ENCODE measurements at regions not wholly inside any gene's neighbourhood (a gene's known extent, or its start where the extent isn't known, plus 50 kb on each side); places are given as distances from the start of the nearest gene placed in this dataset.
"Not testable (repeated sequence)": the region's sequence is repeated elsewhere in the genome, so short reads cannot be mapped to it uniquely, and the experiment has no call there.

- ChIA-PET POLR2A (ENCODE audit: unreplicated experiment) (no interaction called here), CTCF (no interaction called here)
- Histone ChIP-seq H2AFZ (no peak overlapping the region), H3F3A (ENCODE audit: insufficient read depth, low read depth) (no peaks in the 10 kb centered on the region), H3K9me2 (ENCODE audit: insufficient read depth) (no peaks in the 10 kb centered on the region; the same call in 1 of the 2 replicates), H4K20me1 (ENCODE audit: insufficient read depth) (no peaks in the 10 kb centered on the region; the same call in 1 of the 2 replicates), H3K9me3 (ENCODE audit: insufficient read depth, low read depth) (peaks cover 3% of the 10 kb centered on the region; the same call in 1 of the 2 replicates), H3K4me2 (peak overlapping the region; percentile 35), H3K4me3 (no peak overlapping the region), H3K27ac (no peak overlapping the region), H3K79me2 (ENCODE audit: low read depth) (no peaks in the 10 kb centered on the region), H3K36me3 (ENCODE audit: low read depth) (no peaks in the 10 kb centered on the region), H3K27me3 (ENCODE audit: insufficient read depth, low read depth) (no peaks in the 10 kb centered on the region), H3K4me1 (replicated peaks; ENCODE audit: insufficient read depth) (peaks cover 16% of the 10 kb centered on the region)
- DNase-seq = peak in 1 of 2 experiments; percentile 63
- intact Hi-C loops (cut with micrococcal nuclease; ENCODE audit: unreplicated experiment) = no loop called here
- BruUV-seq (replicated peaks) = no TSS peak
- TF ChIP-seq EZH2 (IDR thresholded peaks at IDR 0.05; ENCODE audit: low read depth) (no peak), CTCF (conservative IDR thresholded peaks at IDR 0.05) (no peak)
Observed at GRCh38 chr6:94893327-94893726, 684.0 kb upstream of the MANEA start.

- CTCF ChIA-PET; H3K27me3 ChIP-seq (ENCODE audit: insufficient read depth, low read depth); H3K9me2 ChIP-seq (ENCODE audit: insufficient read depth); H3K4me2 ChIP-seq; H4K20me1 ChIP-seq (ENCODE audit: insufficient read depth); H3K79me2 ChIP-seq (ENCODE audit: low read depth); H3K9me3 ChIP-seq (ENCODE audit: insufficient read depth, low read depth); POLR2A ChIA-PET (ENCODE audit: unreplicated experiment); H3K4me3 ChIP-seq; BruUV-seq (replicated peaks); H3K4me1 ChIP-seq (replicated peaks; ENCODE audit: insufficient read depth); H3F3A ChIP-seq (ENCODE audit: insufficient read depth, low read depth); intact Hi-C loops (cut with micrococcal nuclease; ENCODE audit: unreplicated experiment); H3K27ac ChIP-seq; H2AFZ ChIP-seq; H3K36me3 ChIP-seq (ENCODE audit: low read depth): not testable (repeated sequence)
- peak in 1 of 2 experiments; percentile 26 for DNase-seq
Observed at GRCh38 chr6:94873819-94874218, 703.5 kb upstream of the MANEA start.

GRCh38 chr6:94862112-94862511, 715.2 kb upstream of the MANEA start:
- TF ChIP-seq CTCF (conservative IDR thresholded peaks at IDR 0.05) = no peak
- no peak for TF ChIP-seq EZH2 (IDR thresholded peaks at IDR 0.05; ENCODE audit: low read depth)
- H2AFZ ChIP-seq = no peak overlapping the region
- no peaks in the 10 kb centered on the region for H3K79me2 ChIP-seq (ENCODE audit: low read depth)
- no peak overlapping the region for H3K4me3 ChIP-seq
- H3F3A ChIP-seq (ENCODE audit: insufficient read depth, low read depth) = no peaks in the 10 kb centered on the region
- H3K4me1 ChIP-seq (replicated peaks; ENCODE audit: insufficient read depth) = no peaks in the 10 kb centered on the region
- intact Hi-C loops (cut with micrococcal nuclease; ENCODE audit: unreplicated experiment) = no loop called here
- H3K27me3 ChIP-seq (ENCODE audit: insufficient read depth, low read depth) = no peaks in the 10 kb centered on the region
- CTCF ChIA-PET = no interaction called here
- no peak overlapping the region for H3K4me2 ChIP-seq
- no peak overlapping the region for H3K27ac ChIP-seq
- H3K9me2 ChIP-seq (ENCODE audit: insufficient read depth) = no peaks in the 10 kb centered on the region; the same call in 1 of the 2 replicates
- BruUV-seq (replicated peaks) = no TSS peak
- POLR2A ChIA-PET (ENCODE audit: unreplicated experiment) = no interaction called here
- no peaks in the 10 kb centered on the region for H3K36me3 ChIP-seq (ENCODE audit: low read depth)
- H4K20me1 ChIP-seq (ENCODE audit: insufficient read depth) = no peaks in the 10 kb centered on the region
- H3K9me3 ChIP-seq (ENCODE audit: insufficient read depth, low read depth) = no peaks in the 10 kb centered on the region
- DNase-seq = no peak

- H3K4me1 ChIP-seq (replicated peaks; ENCODE audit: insufficient read depth) = no peaks in the 10 kb centered on the region
- intact Hi-C loops (cut with micrococcal nuclease; ENCODE audit: unreplicated experiment) = no loop called here
- H3K36me3 ChIP-seq (ENCODE audit: low read depth) = no peaks in the 10 kb centered on the region
- no peak overlapping the region for H3K4me3 ChIP-seq
- H3K27me3 ChIP-seq (ENCODE audit: insufficient read depth, low read depth) = no peaks in the 10 kb centered on the region
- H2AFZ ChIP-seq = no peak overlapping the region
- H3K9me2 ChIP-seq (ENCODE audit: insufficient read depth) = no peaks in the 10 kb centered on the region; the same call in 1 of the 2 replicates
- no peak overlapping the region for H3K27ac ChIP-seq
- no peak for DNase-seq
- no peaks in the 10 kb centered on the region for H4K20me1 ChIP-seq (ENCODE audit: insufficient read depth)
- H3K79me2 ChIP-seq (ENCODE audit: low read depth) = no peaks in the 10 kb centered on the region
- TF ChIP-seq CTCF (conservative IDR thresholded peaks at IDR 0.05) (no peak), EZH2 (IDR thresholded peaks at IDR 0.05; ENCODE audit: low read depth) (no peak)
- no peak overlapping the region for H3K4me2 ChIP-seq
- POLR2A ChIA-PET (ENCODE audit: unreplicated experiment) = no interaction called here
- H3K9me3 ChIP-seq (ENCODE audit: insufficient read depth, low read depth) = no peaks in the 10 kb centered on the region
- no peaks in the 10 kb centered on the region for H3F3A ChIP-seq (ENCODE audit: insufficient read depth, low read depth)
- CTCF ChIA-PET = no interaction called here
- BruUV-seq (replicated peaks) = no TSS peak
Observed at GRCh38 chr6:94859924-94860323, 717.4 kb upstream of the MANEA start.

- H3K27me3 ChIP-seq (ENCODE audit: insufficient read depth, low read depth); H3K9me3 ChIP-seq (ENCODE audit: insufficient read depth, low read depth); H3F3A ChIP-seq (ENCODE audit: insufficient read depth, low read depth); H4K20me1 ChIP-seq (ENCODE audit: insufficient read depth); H3K36me3 ChIP-seq (ENCODE audit: low read depth); intact Hi-C loops (cut with micrococcal nuclease; ENCODE audit: unreplicated experiment); H3K4me3 ChIP-seq; BruUV-seq (replicated peaks); DNase-seq; H3K27ac ChIP-seq; H3K9me2 ChIP-seq (ENCODE audit: insufficient read depth); POLR2A ChIA-PET (ENCODE audit: unreplicated experiment); H3K4me1 ChIP-seq (replicated peaks; ENCODE audit: insufficient read depth); CTCF ChIA-PET; H3K4me2 ChIP-seq; H3K79me2 ChIP-seq (ENCODE audit: low read depth); H2AFZ ChIP-seq: not testable (repeated sequence)
Observed at GRCh38 chr6:94856999-94857398, 720.3 kb upstream of the MANEA start.
